SK-N-SH treated with all-trans-retinoic acid at 6 μM for 48 hours (cell line): ENCODE measurements at regions not wholly inside any gene's neighbourhood (a gene's known extent, or its start where the extent isn't known, plus 50 kb on each side); places are given as distances from the start of the nearest gene placed in this dataset.

Experiments
- BACH2 ChIP-seq: fragments of 250-450 bp; sonication (Bioruptor Pico); IDR thresholded peaks from 2 replicates; pipeline ENCODE4 v1.9.0; 2021; ENCODE audit warnings: mild to moderate bottlenecking, borderline replicate concordance
- ESRRG ChIP-seq: fragments of 250-450 bp; sonication (Bioruptor Pico); IDR thresholded peaks from 2 replicates; pipeline ENCODE4 v1.6.1; 2021; ENCODE audit warnings: mild to moderate bottlenecking
- ISL1 ChIP-seq: fragments of 250-450 bp; sonication (Bioruptor Pico); IDR thresholded peaks from 2 replicates; pipeline ENCODE4 v2.1.2; 2022; ENCODE audit warnings: mild to moderate bottlenecking, moderate library complexity
- SNAI2 ChIP-seq: fragments of 250-450 bp; sonication (Bioruptor Pico); IDR thresholded peaks from 2 replicates; pipeline ENCODE4 v1.5.0; 2020; ENCODE audit warnings: mild to moderate bottlenecking, moderate library complexity
- TCF4 ChIP-seq: fragments of 250-450 bp; sonication (Bioruptor Pico); IDR thresholded peaks from 2 replicates; pipeline ENCODE4 v1.8.0; 2021; ENCODE audit warnings: mild to moderate bottlenecking, moderate library complexity, borderline replicate concordance
- TOX ChIP-seq: fragments of 250-450 bp; sonication (Bioruptor Pico); IDR thresholded peaks from 2 replicates; pipeline ENCODE4 v1.8.0; 2021; ENCODE audit warnings: mild to moderate bottlenecking, moderate library complexity, borderline replicate concordance
- ZC3H10 ChIP-seq: fragments of 250-450 bp; sonication (Bioruptor Pico); IDR thresholded peaks from 2 replicates; pipeline ENCODE4 v1.5.1; 2021; ENCODE audit warnings: mild to moderate bottlenecking, moderate library complexity
- ZFP3 ChIP-seq: fragments of 250-450 bp; sonication (Bioruptor Pico); IDR thresholded peaks from 2 replicates; pipeline ENCODE4 v1.5.0; 2020; ENCODE audit warnings: mild to moderate bottlenecking, moderate library complexity
- ZFP30 ChIP-seq: fragments of 450-650 bp; formaldehyde crosslinking; IDR thresholded peaks from 2 replicates; pipeline ENCODE4 v1.5.0; 2022; ENCODE audit warnings: mild to moderate bottlenecking, moderate library complexity
- ZNF70 ChIP-seq: fragments of 450-650 bp; formaldehyde crosslinking; IDR thresholded peaks from 2 replicates; pipeline ENCODE4 v1.5.0; 2020; ENCODE audit warnings: mild to moderate bottlenecking, moderate library complexity
- TF ChIP-seq, protein P1 (sequence below): fragments of 250-450 bp; sonication (Bioruptor Pico); IDR thresholded peaks from 2 replicates; pipeline ENCODE4 v1.8.0; 2020; ENCODE audit warnings: mild to moderate bottlenecking, moderate library complexity, borderline replicate concordance

DNA sequence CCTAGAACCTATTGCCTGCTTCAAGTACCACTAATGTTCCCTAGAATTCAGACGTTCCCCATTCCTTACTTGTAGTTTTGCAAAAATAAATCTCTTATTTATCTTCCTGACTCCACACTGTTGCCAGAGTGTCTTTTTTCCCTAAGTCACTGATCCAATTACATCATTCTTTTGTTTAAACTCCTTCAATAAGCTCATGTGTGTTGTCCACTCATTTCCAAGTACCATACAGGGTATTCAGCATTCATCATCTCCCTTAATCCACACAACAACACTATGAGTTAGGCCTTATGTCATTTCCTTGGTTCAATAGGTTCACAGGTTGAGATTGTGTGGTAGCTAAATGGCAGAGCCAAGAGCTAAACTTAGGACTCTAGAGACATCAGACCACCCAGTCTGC lies 119.9 kb upstream of the RHOBTB1 start:
- no peak for TF ChIP-seq ISL1 (CRISPR knock-in tag)
- no peak for TF ChIP-seq SNAI2 (CRISPR knock-in tag)
- TF ChIP-seq ZNF70 (CRISPR knock-in tag) = no peak
- no peak for TF ChIP-seq ZFP3
- no peak for TF ChIP-seq BACH2 (CRISPR knock-in tag)
- TF ChIP-seq ZFP30 = no peak
- TF ChIP-seq, protein P1, sequence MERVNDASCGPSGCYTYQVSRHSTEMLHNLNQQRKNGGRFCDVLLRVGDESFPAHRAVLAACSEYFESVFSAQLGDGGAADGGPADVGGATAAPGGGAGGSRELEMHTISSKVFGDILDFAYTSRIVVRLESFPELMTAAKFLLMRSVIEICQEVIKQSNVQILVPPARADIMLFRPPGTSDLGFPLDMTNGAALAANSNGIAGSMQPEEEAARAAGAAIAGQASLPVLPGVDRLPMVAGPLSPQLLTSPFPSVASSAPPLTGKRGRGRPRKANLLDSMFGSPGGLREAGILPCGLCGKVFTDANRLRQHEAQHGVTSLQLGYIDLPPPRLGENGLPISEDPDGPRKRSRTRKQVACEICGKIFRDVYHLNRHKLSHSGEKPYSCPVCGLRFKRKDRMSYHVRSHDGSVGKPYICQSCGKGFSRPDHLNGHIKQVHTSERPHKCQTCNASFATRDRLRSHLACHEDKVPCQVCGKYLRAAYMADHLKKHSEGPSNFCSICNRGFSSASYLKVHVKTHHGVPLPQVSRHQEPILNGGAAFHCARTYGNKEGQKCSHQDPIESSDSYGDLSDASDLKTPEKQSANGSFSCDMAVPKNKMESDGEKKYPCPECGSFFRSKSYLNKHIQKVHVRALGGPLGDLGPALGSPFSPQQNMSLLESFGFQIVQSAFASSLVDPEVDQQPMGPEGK = no peak
- TF ChIP-seq ZC3H10 (CRISPR knock-in tag) = no peak
- TF ChIP-seq TOX (CRISPR knock-in tag) = no peak
- TF ChIP-seq ESRRG (CRISPR knock-in tag) = no peak
- TF ChIP-seq TCF4 (CRISPR knock-in tag) = no peak
